ENCODE measurements at regions not wholly inside any gene's neighbourhood (a gene's known extent, or its start where the extent isn't known, plus 50 kb on each side); places are given as distances from the start of the nearest gene placed in this dataset.

- no peak for DNase-seq
These were observed 886.2 kb upstream of the MGAT4C start for GRCh38 chr12:87142342-87142741.

DNA sequence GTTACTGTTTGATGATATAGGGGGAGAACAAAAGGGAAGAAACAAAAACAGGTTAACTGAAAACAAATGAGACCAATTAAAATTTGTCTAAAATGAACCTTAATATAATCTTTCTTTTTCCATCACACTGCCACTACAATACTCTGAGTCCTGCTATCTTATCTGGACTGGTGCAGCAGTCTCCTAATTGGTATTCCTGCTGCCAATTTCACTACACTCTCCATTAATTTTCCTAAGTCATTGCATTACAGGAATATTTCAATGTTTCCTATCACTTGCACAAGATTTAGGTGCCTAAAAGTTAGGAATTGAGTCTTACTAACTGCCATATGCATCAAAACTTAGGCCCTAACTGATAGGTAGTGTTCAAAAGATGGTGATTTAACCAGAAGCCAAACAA, 884.9 kb upstream of the MGAT4C start:
- no peak for DNase-seq

- DNase-seq = no peak
These were observed 884.1 kb upstream of the MGAT4C start for GRCh38 chr12:87140262-87140661.

GRCh38 chr12:87137220-87137619, 881.0 kb upstream of the MGAT4C start:
- no peak for DNase-seq

GRCh38 chr12:87136330-87136976, 880.3 kb upstream of the MGAT4C start:
- no peak for DNase-seq

DNA sequence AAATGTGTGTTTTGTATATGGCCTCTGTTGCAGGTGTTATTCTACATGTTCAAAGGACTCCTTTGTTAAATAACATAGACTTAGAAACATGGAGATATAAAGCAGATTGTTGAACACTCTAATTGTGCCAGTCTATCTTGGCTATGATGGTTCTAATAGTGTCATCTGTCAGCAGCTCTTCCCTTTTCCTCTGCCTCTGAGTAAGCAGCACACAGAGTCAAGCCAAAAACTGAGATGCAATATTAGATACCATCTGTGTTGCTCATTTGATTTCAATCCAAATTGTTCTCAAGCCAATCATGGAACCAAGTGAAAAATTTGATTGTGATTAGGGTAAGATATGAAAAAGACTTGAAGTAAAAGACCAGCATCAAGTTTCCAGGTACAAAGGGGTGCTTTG, 871.1 kb upstream of the MGAT4C start:
- DNase-seq = no peak

DNA sequence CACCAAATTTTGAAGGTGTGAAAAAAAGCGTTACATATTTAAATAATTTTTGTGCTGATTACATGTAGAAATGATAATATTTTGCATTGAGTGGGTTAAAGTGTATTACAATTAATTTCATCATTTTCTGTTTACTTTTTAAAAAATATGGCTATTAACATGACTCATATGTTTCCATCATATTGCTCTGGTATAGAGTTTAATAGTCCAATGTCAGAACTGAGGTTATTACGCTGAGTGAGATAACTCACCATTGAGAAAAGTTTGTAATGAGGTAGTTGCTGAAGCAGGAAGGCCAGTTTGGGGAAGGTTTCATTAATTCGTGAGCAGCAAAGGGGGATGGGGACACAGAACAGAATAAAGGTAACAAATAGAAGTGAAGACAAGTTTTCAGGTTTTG, 865.7 kb upstream of the MGAT4C start:
- DNase-seq = no peak

GRCh38 chr12:87120440-87120839, 864.2 kb upstream of the MGAT4C start:
- peak in 1 of 2 experiments; percentile 16 for DNase-seq

DNA sequence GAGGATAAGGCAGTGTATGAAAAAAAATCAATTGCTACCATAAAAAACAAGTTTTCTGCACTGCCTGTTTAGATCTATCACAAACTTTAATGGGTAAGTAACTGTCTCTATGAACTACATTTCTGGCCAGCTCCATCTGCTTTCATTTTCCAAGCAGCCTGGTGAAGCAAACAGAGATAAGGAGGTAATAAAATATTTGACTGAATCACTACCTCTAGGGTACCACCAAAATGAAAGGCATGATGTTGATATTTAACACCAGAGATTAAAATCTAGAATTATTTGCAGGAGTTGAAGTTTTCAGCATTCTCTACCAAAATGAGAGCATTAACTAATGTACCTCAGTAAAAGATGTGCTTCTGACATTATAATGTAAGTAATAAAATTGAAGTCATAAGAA, 863.5 kb upstream of the MGAT4C start:
- DNase-seq = no peak

GRCh38 chr12:87117526-87117925, 861.3 kb upstream of the MGAT4C start:
- DNase-seq = no peak

- DNase-seq = peak in 1 of 2 experiments; percentile 36
These were observed 860.6 kb upstream of the MGAT4C start for GRCh38 chr12:87116780-87117179.

DNA sequence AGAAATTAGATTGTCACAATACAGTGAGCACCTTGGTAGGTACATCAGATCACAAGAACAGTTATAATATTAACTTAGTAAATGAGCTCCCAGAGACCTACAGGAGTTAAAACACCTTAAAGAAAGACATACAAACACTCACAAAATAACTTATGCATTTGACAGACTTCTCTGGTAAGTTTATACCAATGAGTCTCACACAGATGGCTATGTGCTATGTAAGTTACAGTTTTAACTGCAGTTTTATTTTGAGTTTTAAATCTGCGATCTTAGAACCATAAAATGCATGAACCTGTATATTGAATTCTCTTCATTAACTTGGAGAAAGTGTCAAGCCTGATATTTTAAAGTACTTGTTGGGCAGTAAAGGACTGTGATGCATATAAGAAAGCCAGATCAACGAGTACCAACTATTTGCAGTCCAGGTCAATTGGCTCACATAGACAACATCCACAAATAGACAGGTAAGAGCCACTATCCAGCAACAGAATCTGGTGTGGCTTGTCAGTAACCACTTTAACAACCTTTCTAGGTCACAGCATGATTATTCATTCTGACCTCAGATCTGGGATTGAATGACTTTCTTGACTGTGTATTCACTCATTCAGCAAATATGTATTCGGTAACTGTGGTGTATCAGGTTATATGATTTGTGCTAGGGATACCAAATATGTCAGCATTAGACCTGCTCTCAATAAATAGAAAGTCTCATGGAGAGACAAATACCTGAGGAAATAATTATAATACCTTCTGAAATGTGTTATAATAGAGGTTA, 856.6 kb upstream of the MGAT4C start:
- no peak for DNase-seq

DNA sequence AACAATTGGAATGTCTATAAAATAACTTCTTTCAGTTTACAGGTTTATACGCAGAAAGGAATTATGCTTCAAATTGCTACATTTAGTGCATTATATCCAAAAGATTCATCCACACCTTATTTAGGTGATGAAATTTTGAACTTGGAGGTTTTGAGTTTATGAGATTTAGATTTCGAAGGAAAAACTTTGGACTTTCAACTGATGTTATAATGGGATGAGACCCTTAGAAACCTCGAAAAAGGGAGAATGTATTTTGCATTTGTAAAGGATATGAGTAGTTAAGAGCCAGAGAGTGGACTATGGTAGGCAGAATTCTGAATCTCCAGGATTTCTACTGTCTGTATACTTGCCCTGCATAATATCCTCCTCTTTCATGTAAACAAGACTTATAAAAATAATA, 851.6 kb upstream of the MGAT4C start:
- no peak for DNase-seq

DNA sequence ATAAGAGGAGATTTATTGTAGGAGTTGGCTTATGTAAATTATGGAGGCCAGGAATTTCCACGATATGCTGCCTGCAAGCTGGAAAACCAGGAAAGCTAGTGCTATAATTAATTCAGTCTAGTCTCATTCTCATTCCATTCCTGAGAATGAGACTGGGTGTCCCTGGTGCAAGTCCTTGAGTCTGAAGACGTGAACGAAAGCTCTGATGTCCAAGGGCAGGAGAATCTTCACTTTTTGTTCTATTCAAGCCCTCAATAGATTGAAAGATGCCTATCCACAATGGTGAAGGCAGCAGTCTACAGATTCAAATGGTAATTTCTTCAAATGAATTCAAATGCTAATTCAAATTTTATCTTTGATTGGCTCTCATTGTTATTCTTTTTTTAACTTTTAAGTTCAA, 851.1 kb upstream of the MGAT4C start:
- DNase-seq = no peak

- peak; percentile 36 to 84 for DNase-seq
These were observed 839.9 kb upstream of the MGAT4C start for GRCh38 chr12:87096082-87096585.

DNA sequence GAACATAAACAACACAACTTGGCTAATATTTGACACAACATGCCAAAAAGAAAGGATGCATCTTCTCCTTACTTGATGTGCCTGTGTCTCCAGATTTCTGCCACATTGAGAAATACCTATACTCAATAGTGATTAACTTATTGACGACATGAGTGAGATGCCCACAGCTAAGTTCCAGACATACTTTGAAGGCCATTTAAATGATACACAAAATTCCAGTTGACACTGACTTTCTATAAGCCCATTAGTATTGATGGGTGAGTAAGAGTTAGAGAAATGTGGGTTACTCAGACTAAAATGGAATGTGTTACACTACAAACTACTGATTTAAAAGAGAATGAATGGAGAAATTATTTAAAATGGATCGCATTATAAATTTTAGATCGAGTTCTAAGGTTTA, 838.2 kb upstream of the MGAT4C start:
- DNase-seq = no peak

GRCh38 chr12:87092421-87092820, 836.2 kb upstream of the MGAT4C start:
- no peak for DNase-seq

GRCh38 chr12:87086118-87086891, 830.1 kb upstream of the MGAT4C start:
- peak in 1 of 2 experiments; percentile 47 for DNase-seq

GRCh38 chr12:87085286-87085685, 829.1 kb upstream of the MGAT4C start:
- DNase-seq = no peak

DNA sequence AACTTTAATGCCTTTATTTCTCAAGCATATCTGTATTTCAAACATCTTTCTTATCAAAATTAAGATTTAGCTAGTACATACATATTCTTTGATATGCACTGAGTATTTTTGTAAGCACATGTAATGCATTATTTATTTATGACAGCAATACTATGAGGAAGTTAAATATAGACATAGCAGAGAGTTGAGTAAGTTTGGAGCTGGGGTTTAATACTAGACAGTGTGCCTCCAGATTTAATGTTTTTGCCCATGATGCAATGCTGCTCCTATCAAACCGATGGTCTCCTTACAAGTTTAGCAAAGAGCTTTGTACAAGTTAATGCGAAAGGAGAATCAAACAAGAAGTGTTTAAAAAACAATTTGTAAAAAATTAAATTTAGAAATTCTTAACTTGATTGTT, 826.6 kb upstream of the MGAT4C start:
- DNase-seq = no peak

DNA sequence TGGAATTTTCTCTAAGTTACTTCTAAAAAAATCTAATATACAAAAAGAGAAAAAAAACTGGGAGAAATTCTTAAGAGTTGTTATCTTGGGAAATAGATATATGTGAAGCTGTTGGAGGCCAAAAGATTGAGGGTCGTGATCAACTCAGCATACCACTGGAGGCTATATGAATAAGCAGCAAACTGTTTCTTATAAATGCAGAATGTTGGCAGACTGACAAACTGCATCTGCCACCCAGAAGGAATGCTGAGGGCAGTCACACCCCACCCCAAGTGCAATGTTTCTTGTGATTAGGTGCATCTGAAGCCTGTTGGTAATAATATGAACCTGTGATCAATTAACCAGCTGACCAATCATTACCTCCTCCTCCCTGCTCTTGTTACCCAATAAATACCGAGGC, 818.6 kb upstream of the MGAT4C start:
- DNase-seq = no peak

- DNase-seq = no peak
These were observed 810.1 kb upstream of the MGAT4C start for GRCh38 chr12:87066326-87066725.

- DNase-seq = no peak
These were observed 803.0 kb upstream of the MGAT4C start for GRCh38 chr12:87059231-87059630.

GRCh38 chr12:87054226-87054625, 798.0 kb upstream of the MGAT4C start:
- DNase-seq = no peak
